ENCODE measurements at regions not wholly inside any gene's neighbourhood (a gene's known extent, or its start where the extent isn't known, plus 50 kb on each side); places are given as distances from the start of the nearest gene placed in this dataset.

DNA sequence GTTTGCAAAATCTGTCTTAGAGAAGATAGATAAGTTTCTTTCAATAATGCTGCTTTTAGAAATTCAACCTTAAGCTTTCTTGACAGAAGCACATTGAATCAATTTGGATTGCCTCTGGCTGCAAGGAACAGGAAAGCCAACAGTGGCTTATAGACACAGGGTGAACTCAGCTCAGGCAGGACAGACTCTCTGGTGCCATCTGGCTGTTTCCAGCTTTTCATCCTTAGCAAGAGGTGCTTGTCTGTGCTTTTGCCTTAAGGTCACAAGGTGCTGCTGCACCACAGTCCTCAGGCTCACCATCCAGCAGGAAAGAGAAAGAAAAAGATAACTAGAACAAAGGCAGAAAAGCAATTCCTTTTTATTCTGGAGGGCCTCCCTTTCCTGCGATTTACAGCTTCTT is 93.7 kb upstream of the ETS2 start (continued):
- TF ChIP-seq, protein P1, sequence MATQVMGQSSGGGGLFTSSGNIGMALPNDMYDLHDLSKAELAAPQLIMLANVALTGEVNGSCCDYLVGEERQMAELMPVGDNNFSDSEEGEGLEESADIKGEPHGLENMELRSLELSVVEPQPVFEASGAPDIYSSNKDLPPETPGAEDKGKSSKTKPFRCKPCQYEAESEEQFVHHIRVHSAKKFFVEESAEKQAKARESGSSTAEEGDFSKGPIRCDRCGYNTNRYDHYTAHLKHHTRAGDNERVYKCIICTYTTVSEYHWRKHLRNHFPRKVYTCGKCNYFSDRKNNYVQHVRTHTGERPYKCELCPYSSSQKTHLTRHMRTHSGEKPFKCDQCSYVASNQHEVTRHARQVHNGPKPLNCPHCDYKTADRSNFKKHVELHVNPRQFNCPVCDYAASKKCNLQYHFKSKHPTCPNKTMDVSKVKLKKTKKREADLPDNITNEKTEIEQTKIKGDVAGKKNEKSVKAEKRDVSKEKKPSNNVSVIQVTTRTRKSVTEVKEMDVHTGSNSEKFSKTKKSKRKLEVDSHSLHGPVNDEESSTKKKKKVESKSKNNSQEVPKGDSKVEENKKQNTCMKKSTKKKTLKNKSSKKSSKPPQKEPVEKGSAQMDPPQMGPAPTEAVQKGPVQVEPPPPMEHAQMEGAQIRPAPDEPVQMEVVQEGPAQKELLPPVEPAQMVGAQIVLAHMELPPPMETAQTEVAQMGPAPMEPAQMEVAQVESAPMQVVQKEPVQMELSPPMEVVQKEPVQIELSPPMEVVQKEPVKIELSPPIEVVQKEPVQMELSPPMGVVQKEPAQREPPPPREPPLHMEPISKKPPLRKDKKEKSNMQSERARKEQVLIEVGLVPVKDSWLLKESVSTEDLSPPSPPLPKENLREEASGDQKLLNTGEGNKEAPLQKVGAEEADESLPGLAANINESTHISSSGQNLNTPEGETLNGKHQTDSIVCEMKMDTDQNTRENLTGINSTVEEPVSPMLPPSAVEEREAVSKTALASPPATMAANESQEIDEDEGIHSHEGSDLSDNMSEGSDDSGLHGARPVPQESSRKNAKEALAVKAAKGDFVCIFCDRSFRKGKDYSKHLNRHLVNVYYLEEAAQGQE (IDR thresholded peaks at IDR 0.05; ENCODE audit: borderline replicate concordance in 1 of 2, low read depth in 1 of 2, low read length in 2 of 2), result no peak
- TF ChIP-seq POGZ (CRISPR knock-in tag; IDR thresholded peaks at IDR 0.05), result no peak
- TF ChIP-seq, protein P2, sequence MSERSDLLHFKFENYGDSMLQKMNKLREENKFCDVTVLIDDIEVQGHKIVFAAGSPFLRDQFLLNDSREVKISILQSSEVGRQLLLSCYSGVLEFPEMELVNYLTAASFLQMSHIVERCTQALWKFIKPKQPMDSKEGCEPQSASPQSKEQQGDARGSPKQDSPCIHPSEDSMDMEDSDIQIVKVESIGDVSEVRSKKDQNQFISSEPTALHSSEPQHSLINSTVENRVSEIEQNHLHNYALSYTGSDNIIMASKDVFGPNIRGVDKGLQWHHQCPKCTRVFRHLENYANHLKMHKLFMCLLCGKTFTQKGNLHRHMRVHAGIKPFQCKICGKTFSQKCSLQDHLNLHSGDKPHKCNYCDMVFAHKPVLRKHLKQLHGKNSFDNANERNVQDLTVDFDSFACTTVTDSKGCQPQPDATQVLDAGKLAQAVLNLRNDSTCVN (CRISPR knock-in tag; IDR thresholded peaks at IDR 0.05; ENCODE audit: borderline replicate concordance), result no peak
- TF ChIP-seq HDAC2 (CRISPR knock-in tag; IDR thresholded peaks at IDR 0.05), result no peak

DNA sequence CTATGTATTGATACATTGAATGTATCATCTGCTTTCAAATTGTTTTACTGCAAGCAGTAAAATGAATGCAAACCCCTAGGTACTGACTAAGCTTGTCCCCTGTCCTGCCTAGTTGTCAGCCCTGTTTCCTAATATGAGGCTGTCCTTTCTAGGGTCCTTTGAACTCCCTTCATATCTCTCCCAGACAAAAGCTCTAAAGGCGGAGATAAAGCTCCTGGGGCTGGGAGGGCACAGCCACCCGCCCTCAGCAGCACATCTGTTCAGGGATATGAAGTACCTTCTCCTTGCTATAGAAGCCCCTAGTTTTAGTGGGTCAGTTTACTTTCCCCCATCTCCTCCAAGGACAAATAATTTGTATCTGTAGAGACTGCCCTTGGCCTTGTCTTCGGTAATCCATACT is 93.1 kb upstream of the ETS2 start:
- Histone ChIP-seq H3K4me2 (ENCODE audit: low read depth, low read length) (no peak overlapping the region), H3K36me3 (replicated peaks in 1 of 2; ENCODE audit: control insufficient read depth in 1 of 2, insufficient read depth in 2 of 2, low read length in 2 of 2) (no peaks in the 10 kb centered on the region), H3K79me2 (ENCODE audit: insufficient read depth, low read length) (no peaks in the 10 kb centered on the region), H3K9me3 (ENCODE audit: low read length) (no peaks in the 10 kb centered on the region), H3K4me3 (replicated peaks in 1 of 3; ENCODE audit: insufficient read depth in 1 of 3, low read depth in 2 of 3, low read length in 3 of 3) (no peak overlapping the region), H3K9ac (ENCODE audit: insufficient read depth, low read depth, low read length) (no peak overlapping the region), H3K27me3 (ENCODE audit: control insufficient read depth in 1 of 2, insufficient read depth in 2 of 2, low read length in 2 of 2) (peaks cover 0 to 3% of the 10 kb centered on the region in 2 experiments; a peak in 1 of 5 replicates), H4K20me1 (ENCODE audit: insufficient read depth, low read length) (no peaks in the 10 kb centered on the region), H3K4me1 (ENCODE audit: insufficient read depth, low read length) (no peaks in the 10 kb centered on the region), H2AFZ (ENCODE audit: low read length) (no peak overlapping the region), H3K27ac (ENCODE audit: extremely low read length, insufficient read depth, low read length) (no peak overlapping the region)
- intact Hi-C loops (cut with micrococcal nuclease; ENCODE audit: unreplicated experiment) (loop anchor here (1.0 kb wide), 1 partner anchor 207 kb away; no protein-coding TSS in a partner anchor), in situ Hi-C loops (cut with HindIII; ENCODE audit: extremely low pct_ligation_motif_present, low pct_unique_long_range_greater_than_20kb) (no loop called here)
- POLR2A ChIA-PET, result no interaction called here
- FAIRE-seq (no peak), DNase-seq (ENCODE audit: low spot score) (no peak), ATAC-seq (no peak)
- 36% methylated on average over 3 of the region's 3 CpGs for WGBS (ENCODE audit: low lambda C conversion rate)
- BruUV-seq (replicated peaks), result no TSS peak
- CTCF ChIA-PET (ENCODE audit: low intra/inter-chr PET ratio, low total read pairs), result interaction anchor here (2.6 kb wide), 1 partner anchor 207 kb away, joined by 13 read pairs; no protein-coding TSS in a partner anchor
- TF ChIP-seq ZBTB8A (CRISPR knock-in tag; IDR thresholded peaks at IDR 0.05; ENCODE audit: borderline replicate concordance, low read depth) (no peak), DNMT1 (CRISPR knock-in tag; IDR thresholded peaks at IDR 0.05) (no peak), NBN (conservative IDR thresholded peaks at IDR 0.05) (no peak), MAZ (IDR thresholded peaks at IDR 0.05; ENCODE audit: borderline replicate concordance, low read depth, low read length) (no peak), MAZ (CRISPR knock-in tag; IDR thresholded peaks at IDR 0.05; ENCODE audit: low read depth) (no peak)
